Forelimb muscle (tissue), 1 donor: ENCODE measurements at regions not wholly inside any gene's neighbourhood (a gene's known extent, or its start where the extent isn't known, plus 50 kb on each side); places are given as distances from the start of the nearest gene placed in this dataset.
"Not testable (repeated sequence)": the region's sequence is repeated elsewhere in the genome, so short reads cannot be mapped to it uniquely, and the experiment has no call there.

Experiments used
- DNase-seq: peaks from one replicate; pipeline ENCODE4 v3.0.0-alpha.2; 2013; ENCODE audit warnings: low read depth

DNA sequence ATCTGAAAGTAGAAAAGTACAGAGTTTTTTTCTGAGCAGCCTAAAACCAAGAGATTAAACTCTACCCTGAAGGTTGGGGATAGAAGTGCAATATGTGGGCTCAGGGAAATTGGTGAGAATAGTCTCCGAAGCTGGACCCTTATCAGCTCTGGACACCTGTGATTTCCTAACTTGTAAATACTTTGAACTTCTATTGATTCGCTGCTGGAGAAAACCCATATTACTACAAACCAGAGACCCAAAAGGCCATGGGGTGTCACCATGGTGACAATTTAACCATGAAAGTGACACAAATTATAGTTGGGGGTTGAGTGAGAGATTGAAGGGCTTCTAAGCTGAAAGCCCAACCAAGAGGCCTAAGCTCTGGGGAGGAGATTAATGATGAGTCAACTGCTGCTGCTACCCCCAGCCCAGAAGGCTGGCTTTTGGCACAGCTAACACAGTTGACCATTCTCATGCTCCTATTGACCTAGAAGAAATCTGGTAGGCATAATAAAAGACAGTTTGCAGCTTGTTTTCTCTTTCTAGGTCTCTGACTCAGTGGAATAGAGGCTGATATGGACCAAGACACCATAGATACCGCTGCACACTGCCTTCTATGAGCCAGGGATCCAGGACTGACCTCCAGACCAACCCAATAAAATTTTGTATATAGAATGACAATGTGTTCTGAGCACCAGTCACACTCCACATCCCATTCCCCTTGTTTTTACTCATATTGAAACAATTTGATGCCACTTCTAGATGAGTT is 131.9 kb upstream of the FNDC3A start:
- no peak for DNase-seq

DNA sequence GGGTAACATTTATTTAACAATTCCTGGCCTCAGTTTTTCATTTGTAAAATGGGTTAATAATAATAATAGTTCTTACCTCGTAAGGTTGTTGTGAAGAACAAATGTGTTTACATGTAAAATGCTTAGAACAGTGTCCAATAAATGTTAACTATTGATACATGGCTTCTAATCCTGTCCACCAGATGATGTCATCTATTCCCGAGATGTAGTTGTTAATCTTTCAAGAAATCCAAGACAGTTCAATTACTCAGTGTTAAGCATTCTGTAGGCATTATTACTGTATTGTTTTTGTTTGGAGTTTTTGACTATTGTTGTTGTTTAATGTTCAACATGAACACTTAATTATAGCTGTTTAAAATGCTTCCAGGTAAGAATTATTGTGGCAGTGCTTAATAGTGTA is 131.0 kb upstream of the FNDC3A start:
- DNase-seq: no peak

DNA sequence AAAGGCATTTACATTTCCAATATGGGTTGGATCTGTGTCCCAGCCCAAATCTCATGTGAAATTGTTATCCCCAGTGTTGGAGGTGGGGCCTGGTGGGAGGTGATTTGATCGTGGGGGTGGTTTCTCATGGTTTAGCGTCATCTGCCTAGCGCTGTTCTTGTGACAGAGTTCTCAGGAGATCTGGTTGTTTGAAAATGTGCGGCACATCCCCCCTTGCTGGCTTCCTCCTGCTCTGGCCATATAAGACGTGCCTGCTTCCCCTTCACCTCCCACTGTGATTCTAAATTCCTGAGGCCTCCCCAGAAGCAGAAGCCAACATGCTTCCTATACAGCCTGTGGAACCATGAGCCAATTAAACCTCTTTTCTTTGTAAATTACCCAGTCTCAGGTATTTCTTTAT is 126.2 kb upstream of the FNDC3A start:
- no peak for DNase-seq

DNA sequence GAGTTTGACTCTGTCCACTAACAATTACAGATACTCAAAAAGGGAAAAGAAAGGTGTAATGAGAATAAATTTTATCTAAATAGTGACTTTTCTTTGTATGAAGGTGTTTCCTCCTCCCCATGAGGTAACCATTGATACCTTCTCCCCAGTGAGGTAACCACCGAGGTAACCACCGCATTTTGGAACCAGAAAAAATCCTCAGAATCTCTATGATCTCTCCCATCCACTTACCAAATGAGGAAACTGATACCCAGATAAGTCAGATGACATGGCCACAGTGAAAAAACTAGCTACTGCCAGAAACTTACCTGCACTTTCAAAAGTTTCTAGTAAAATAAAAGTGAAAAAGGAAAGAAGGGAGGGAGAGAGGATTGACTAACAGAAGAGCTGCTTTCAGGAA is 124.0 kb upstream of the FNDC3A start:
- no peak for DNase-seq

DNA sequence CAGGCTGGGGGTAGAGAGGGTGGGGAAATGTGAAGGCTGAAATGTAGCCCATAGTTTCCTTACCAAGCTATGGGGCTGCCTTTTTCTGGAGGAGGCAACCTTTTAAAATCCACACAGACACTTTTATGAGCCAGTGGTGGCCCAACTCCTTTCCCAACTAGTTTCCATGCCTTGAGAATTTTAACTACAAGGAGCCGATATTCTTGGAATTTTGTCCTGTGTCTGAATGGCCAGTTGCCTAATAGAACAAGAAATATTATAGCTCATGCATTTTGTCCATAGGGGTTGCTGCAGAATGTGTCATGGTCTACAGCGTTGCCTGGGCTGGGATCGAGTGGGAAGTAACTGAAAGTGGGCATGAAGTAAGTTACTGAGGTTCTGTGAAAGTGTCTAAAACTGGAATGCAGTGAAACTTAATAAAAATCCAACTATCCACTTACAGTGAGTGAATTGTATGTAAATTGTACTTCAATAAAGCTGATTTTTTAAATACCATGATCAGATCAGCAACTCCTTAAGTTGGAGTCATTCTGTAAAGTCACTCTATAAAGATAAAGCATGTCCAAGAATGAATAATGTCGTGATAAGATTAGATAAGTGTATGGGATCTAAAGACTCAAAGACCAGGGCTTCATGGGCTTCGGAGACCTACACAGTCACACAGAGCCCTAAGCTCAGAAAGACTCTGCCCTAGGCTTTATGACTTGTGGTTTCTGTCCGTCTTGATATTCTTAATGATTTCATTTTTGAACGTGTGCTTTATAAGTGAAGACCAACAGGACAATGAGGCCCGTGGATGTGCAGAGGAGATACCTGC is 122.6 kb upstream of the FNDC3A start:
- no peak for DNase-seq

DNA sequence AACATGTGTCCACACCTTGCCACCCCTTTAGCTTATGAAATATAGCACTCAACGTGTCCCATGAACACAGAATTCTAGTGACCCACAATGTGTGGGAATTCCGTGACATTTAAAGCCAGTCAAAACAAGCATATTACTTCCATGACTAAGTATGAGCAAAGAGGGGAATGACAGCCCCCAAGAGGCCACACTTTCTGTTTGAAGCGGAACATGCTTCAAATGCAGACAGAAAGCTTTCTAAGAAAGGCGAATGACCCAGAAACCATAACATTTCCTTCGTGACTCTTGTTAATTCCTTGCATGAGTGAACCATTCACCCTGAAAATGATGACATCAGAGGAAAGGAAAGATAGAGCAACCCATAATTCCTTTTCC is 122.0 kb upstream of the FNDC3A start:
- no peak for DNase-seq

DNA sequence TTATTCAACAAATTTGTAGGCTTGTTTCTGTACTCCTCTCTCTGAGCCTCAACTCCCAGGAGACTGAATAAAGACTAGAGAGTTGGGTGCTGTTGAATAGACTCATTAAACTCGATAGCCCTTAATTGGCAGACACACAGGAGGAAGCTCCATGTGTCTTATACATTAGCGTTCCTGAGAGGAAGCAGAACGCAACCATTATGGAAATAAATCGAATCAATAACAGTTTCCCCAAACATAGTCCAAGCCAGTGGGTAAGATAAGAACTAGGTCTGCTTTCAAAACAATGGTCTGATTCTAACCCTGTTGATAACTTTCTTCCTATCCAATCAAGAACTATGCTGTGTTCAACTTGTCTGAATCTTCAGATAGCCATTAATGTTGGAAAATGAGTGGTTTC is 118.1 kb upstream of the FNDC3A start:
- DNase-seq: no peak

DNA sequence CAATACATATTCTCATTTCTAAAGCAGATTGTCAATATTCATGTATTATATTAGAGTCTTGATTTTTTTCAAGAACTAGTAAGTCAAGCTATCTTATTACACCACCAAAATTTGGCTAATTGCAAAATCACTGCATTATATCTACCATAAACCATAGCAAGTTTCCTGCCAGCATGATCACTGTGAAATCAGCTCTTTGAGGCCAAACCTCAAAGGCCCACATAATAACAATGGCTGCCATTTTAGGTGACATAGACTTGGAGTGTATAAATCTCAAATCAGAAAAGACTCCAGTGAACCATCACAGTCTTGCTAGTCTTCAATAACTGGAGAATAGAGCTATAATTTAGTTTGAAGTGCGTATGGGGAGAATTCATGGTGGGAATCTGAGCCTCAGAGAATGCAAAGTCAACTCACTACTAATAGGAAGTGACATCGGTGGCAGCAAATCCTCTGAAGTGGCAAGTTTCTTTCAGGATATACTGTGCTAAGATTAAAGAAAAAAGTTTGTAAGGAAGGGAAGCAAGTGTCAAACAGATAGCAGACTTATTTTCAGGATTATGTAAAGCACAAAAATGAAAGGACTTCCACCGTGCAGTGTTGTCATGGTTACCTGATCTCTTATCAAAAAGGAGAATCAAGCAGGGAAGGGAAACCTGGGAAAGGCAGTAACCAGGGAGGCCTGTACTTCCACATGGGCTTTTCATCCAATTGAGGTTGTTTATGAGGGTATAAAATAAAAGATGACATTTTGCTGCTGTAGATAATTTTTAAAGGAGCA is 117.4 kb upstream of the FNDC3A start:
- no peak for DNase-seq

DNA sequence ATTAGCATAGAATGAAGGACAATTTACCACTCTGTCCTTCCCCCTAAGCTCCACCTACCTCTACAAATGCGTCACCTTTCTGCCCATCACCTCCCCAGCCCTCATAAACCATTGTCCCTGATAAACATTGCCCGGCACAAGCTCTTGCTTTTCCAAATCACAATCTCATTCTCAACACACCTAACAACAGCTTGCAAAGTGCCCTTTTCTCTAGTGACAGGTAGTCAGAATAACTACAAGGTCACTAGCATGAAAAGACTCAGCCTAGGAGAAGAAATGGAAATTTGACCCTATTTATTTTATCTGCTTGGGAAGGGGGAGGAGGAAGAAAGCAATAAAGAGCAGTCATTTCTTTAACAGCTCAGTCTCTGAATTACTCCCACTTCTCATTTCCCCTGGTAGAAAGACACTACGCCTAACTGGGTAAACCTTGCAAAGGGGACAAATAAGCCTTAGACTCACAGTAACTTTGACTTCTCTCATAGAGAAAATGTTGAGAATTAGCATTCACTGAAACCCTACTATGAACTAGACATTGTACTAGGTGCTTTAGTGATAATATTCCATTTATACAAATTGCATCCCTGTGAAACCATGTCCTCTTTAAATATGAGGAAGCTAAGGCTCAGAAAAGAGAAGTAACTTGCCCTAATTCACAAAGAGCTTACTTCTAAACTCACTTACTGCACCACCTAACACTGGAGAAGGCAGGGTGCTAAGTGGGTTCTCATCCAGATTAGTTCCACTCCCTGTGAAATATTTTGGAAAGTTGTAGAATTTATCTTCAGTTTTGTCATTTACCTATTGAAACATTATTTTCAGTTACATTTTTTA is 116.2 kb upstream of the FNDC3A start:
- no peak for DNase-seq

DNA sequence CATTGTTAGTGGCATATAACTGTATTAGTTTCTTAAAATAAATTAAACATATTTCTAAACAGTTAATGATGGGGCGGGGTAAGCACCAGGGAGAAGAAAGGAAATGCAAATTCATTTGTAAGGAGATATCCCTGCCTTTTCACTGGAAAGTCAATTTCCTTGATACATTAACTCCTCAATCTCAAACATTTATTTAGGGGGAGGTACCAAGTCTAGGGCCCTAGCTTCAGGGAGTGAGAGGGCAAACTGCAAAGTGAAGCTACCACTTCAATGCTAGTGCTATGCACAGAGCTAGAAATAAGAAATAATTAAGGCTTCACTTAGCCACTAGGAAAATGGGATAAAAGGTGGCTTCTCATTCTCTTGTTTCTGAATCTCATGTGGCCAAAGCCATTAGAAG is 115.3 kb upstream of the FNDC3A start:
- no peak for DNase-seq

DNA sequence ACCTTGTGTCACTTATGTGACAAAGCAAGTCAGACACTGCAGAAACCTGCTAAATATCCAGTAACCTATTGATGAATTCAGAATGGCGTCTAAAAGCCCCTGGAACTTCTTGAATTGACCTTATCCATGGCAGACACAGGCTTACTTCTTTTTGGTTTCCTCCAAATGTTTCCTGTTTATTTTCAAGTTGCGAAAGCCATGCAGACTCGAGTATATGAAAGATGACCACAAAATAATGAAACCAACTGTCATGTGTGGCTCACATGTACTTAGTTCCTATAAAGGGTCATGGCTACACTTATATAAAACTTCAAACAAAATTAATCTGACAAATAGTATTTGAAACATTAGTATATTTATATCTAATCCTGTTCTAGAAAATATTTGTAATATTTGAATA is 113.1 kb upstream of the FNDC3A start:
- peak; percentile 13 for DNase-seq

DNA sequence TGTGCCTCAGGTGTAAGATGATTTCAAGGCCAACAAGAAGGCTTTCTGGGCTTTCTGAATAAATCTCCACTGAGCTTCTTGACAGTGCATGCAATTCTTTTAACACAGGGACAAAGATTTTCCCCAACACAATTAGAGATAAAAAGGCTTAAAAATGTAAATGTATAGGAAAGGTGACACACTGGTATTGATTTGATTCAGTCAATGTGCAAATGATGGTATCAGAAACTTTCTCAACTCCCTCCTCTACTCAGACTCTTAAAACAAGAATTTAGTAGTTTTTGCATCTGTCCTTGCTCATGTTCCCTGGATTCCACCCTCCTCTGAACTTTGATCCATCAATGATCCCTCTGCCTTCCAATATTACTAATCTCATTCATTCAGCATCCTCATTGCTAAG is 111.6 kb upstream of the FNDC3A start:
- no peak for DNase-seq

DNA sequence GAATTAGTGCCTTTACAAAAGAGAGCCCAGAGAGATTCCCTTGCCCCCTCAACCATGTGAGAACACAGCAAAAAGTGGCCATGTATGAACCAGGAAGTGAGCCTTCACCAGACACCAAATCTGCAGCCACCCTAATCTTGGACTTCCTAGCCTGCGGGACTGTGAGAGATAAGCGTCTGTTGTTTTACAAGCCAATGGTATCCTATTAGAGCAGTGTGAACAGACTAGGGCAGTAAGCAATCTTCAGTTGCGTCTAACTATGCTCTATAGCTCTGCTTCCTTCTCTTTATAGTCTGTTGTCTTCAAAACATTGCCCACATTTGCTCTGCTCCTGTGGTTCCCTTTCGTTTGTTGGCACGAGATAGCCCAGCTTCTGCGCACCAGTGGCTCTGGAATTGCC is 109.5 kb upstream of the FNDC3A start:
- no peak for DNase-seq

DNA sequence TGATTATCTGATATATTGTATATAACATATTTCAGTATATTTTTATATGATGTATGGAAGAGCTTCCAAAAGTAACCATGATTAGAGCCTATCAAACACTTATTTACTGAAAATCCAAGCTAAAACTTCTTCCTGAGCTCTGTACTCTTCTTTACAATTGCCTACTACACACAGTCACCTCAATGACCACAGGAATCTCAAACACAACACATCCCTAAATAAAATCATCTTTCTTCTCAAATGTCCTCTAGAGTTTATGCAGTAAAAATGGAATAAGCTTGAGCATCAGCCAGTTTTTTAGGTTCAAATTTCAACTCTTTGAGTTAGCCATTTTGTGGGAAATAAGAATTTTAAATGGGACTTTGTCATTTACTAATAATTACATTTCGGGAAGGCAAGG is 102.6 kb upstream of the FNDC3A start:
- no peak for DNase-seq

DNA sequence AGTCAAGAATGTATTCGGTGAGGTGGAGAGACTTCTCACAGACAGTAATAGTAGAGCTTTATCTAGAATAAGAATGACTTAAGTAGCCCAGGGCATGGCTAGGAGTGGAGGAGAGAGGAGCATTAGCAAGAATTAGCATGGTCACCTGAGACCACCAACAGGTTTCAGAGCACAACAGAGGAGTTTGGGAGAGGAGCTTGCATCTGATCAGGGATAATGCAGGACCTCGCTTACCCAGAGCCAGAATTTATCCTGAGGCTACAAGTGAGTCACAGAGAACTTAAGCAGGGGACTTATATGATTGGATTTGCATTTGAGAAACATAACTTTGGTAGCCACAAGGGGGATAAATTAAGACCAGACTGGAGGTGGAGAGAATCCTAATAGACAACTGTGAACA is 102.1 kb upstream of the FNDC3A start:
- DNase-seq: no peak

DNA sequence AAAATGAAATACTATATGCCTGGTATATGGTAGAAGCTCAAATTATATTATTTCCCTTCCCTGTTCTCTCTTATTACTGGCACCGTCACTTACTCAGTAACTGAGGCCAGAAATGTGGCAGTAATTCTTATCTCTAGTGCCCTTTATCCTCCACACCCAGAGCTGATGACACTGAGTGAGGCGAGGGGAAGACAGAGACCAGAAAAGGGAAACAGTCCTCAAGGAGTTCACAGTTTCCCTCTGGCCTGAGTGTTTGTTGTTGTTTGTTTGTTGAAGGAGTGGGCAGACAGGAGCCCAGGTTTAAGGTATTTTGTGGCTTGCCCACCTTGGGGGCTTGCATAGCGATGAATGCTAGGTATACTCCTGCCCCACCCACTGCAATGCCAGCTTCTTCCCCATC is 101.5 kb upstream of the FNDC3A start:
- no peak for DNase-seq

DNA sequence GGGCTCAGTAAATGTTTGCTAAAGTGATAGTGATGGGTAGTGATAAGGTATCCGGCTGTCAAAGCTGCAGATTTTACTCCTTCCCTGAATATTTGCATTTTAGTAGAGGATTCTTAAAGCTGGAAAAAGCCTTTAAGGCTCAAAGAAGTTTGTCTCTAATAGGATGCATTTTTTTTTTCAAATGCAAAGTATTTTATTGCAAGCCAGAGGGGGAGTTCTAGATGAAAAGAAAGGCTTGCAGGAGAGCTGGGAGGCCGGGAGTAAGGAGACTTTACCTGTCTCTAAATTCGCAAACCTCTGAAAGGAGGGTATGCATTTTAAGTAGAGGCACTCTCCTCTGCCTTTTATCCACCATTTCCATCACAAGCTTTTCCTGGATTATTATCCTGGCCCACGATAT is 100.7 kb upstream of the FNDC3A start:
- DNase-seq: no peak

DNA sequence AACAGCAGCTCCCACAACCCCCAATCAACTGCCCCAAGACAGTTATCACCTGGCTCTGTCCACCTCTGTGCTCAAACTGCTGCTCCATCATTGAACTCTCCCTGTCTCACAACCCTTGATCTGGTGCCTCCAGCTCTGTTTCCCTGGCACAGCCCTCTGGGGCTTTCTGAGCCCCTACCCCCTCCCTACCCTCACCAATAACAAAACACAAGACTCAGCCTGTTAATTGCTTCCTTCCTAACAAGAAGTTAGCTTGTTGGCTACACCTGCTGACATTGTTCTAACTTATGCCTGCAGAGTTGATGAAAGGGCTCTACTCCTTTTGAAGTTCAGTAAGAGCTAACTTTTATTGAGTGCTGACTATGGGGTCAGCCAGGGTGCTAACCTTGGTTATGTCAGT is 99.4 kb upstream of the FNDC3A start:
- DNase-seq: no peak

DNA sequence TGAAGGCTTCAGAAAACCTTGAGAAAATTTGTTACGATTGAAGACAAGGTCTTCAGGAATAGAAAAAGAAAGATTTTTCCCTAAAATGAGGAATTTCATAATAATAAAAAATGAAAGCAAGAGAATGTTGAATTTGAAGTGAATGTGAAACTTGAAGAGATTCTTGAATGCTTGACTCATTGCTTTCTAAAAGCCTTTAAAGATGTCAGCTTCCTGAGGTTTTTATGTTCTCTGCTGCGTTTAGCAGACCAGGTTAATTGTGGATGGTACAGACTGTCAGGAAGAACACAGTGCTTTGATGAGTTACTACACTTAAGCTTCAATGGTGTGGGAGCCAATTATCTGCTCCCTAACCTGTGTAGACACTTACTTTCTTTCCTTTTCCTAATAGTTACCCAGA is 96.3 kb upstream of the FNDC3A start:
- no peak for DNase-seq

DNA sequence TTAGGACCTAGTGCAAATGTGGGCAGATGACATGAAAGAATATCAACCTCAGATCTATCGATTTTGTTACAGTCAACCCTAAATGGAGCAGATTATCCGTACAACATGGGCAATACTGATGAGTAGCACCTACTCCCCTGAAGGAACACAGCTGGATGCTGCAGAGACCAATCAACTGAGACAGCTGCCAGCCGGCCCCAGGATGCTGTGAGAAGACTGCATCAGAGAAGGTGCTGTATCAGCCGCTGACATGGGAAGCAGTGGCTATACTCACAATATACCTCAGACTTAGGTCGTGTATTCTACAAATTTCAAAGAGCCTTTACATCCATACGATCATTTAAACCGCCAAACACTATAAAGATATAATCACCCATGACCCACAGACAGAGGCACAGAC is 95.9 kb upstream of the FNDC3A start:
- DNase-seq: no peak

DNA sequence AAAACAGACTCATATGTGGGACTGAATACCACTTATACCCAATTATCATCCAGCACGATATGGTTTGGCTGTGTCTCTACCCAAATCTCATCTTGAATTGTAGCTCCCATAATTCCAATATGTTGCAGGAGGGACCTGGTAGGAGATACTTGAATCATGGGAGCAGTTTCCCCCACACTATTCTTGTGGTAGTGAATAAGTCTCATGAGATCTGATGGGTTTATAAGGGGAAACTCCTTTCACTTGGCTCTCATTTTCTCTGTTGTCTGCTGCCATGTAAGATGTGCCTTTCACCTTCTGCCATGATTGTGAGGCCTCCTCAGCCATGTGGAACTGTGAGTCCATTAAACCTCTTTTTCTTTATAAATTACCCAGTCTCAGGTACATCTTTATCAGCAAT is 91.9 kb upstream of the FNDC3A start:
- not testable (repeated sequence) for DNase-seq

DNA sequence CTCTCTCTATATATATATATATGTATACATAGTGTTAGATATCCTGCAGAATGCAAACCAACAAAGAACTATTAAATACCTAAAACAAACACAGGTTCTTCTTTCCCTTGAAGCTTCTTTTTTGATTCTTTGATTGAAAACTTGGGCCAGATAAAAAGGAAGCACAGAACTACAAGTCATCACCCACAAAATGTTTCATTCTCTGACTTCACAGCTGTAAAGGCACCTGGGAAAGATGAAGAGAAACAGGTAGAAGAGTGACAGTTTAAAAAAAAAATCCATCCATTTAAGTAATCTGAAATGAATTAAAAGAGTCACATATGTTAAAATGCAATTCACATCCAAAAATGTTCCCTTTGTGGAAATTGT is 90.7 kb upstream of the FNDC3A start:
- DNase-seq: no peak
